Right lobe of liver (tissue), 6 donors: ENCODE measurements at regions not wholly inside any gene's neighbourhood (a gene's known extent, or its start where the extent isn't known, plus 50 kb on each side); places are given as distances from the start of the nearest gene placed in this dataset.
A peak's percentile ranks its signal among the peaks of the same experiment; 100 is the strongest.

Source experiments
- ATAC-seq, 4 donors: fragments of 200-7000 bp; cut with Tn5 transposase; one replicate each; pipeline ENCODE4 v1.9.1; 2020; ENCODE audit warnings: mild to moderate bottlenecking in 4 of 4, moderate library complexity in 4 of 4
- DNase-seq, 3 donors: peaks; one replicate each; pipeline ENCODE4 v3.0.0-alpha.2; 2020
- H3K27ac ChIP-seq, 3 donors: fragments of 200-600 bp; one replicate each; pipeline ENCODE4 v1.8.0; 2022
- H3K27me3 ChIP-seq, 2 donors: fragments of 200-600 bp; one replicate each; pipeline ENCODE4 v1.8.0; 2022
- H3K36me3 ChIP-seq, 4 donors: fragments of 200-600 bp; sonication (generic) in 1 of 4; one replicate each; pipeline versions ENCODE4 v1.5.1 to v1.8.0; 2017 to 2022; ENCODE audit warnings: control low read depth in 1 of 4
- H3K4me1 ChIP-seq, 4 donors: fragments of 200-600 bp; sonication (generic) in 1 of 4; one replicate each; pipeline versions ENCODE4 v1.5.1 to v1.8.0; 2017 to 2022; ENCODE audit warnings: control low read depth in 1 of 4
- H3K4me3 ChIP-seq, 3 donors: fragments of 200-600 bp; one replicate each; pipeline ENCODE4 v1.8.0; 2022
- H3K9me3 ChIP-seq, 4 donors: fragments of 200-600 bp; sonication (generic) in 1 of 4; one replicate each; pipeline versions ENCODE4 v1.5.1 to v1.8.0; 2017 to 2022; ENCODE audit warnings: control low read depth in 1 of 4
- CTCF ChIP-seq, 4 donors: fragments of 200-600 bp in 3 of 4; fragments of 450-650 bp in 1 of 4; IDR thresholded peaks; one replicate each; pipeline versions ENCODE4 v1.5.1 to v1.8.0; 2016 to 2022; ENCODE audit warnings: antibody characterized with exemption in 4 of 4, mild to moderate bottlenecking in 2 of 4
- POLR2A ChIP-seq: fragments of 450-650 bp; IDR thresholded peaks from one replicate; pipeline ENCODE4 v1.6.1; 2017; ENCODE audit warnings: antibody characterized with exemption, mild to moderate bottlenecking
- WGBS: methylation state at CpG from one replicate; pipeline ENCODE4 v1.1.6; 2018; ENCODE audit warnings: low coverage, low lambda C conversion rate; ENCODE audit not compliant: insufficient coverage; ENCODE audit errors: missing lambda C conversion rate; 5-methylcytosine and 5-hydroxymethylcytosine counted together
- intact Hi-C, 2 donors: fragments of 100-400 bp; cut with DNase I; formaldehyde crosslinking; loops; one replicate each; pipeline versions ENCODE4 v1.11.2 to v1.14.1; 2022
- donor health status: DM: no; HTN: yes; CAD: no.
- donor health status: DM: no; HTN: no; CAD: no.
- donor health status: DM: no; HTN: no; CAD: no.
- donor health status: DM: no; HTN: yes; CAD: no.
- donor health status: DM: no; HTN: yes; CAD: no.

- intact Hi-C loops = no loop called here
- Histone ChIP-seq H3K4me3 (no peak overlapping the region), H3K4me1 (peaks cover 0 to 10% (median 0%) of the 10 kb centered on the region in 4 donors), H3K36me3 (no peaks in the 10 kb centered on the region), H3K27me3 (no peaks in the 10 kb centered on the region), H3K27ac (no peak overlapping the region), H3K9me3 (no peaks in the 10 kb centered on the region)
- 56% methylated on average over 1 of the region's 1 CpG for WGBS
- DNase-seq (no peak), ATAC-seq (no peak)
- TF ChIP-seq CTCF (IDR thresholded peaks at IDR 0.05) (no peak), POLR2A (no peak)
These were observed 343.9 kb upstream of the ACVR2A start for GRCh38 chr2:147500819-147501395.

- H3K4me3 ChIP-seq = no peak overlapping the region
- intact Hi-C loops = no loop called here
- H3K27me3 ChIP-seq = no peaks in the 10 kb centered on the region
- DNase-seq (no peak), ATAC-seq (peak in 3 of 4 donors; percentile 20 to 42 (median 26))
- peaks cover 0 to 10% (median 0%) of the 10 kb centered on the region in 4 donors for H3K4me1 ChIP-seq
- no peak overlapping the region for H3K27ac ChIP-seq
- no peaks in the 10 kb centered on the region for H3K9me3 ChIP-seq
- WGBS = 27% methylated on average over 3 of the region's 3 CpGs
- H3K36me3 ChIP-seq = no peaks in the 10 kb centered on the region
- TF ChIP-seq CTCF (IDR thresholded peaks at IDR 0.05) (no peak), POLR2A (no peak)
These were observed 344.6 kb upstream of the ACVR2A start for GRCh38 chr2:147500229-147500628.

GRCh38 chr2:147499785-147500184 lies 345.0 kb upstream of the ACVR2A start:
- Histone ChIP-seq H3K4me1 (peaks cover 0 to 10% (median 0%) of the 10 kb centered on the region in 4 donors), H3K4me3 (no peak overlapping the region), H3K36me3 (no peaks in the 10 kb centered on the region), H3K27ac (no peak overlapping the region), H3K9me3 (no peaks in the 10 kb centered on the region), H3K27me3 (no peaks in the 10 kb centered on the region)
- DNase-seq (no peak), ATAC-seq (peak; percentile 63 to 95 (median 78))
- TF ChIP-seq POLR2A (no peak), CTCF (IDR thresholded peaks at IDR 0.05) (no peak)
- intact Hi-C loops = no loop called here
- 24% methylated on average over 2 of the region's 2 CpGs for WGBS

- H3K9me3 ChIP-seq = no peaks in the 10 kb centered on the region
- no peak overlapping the region for H3K4me3 ChIP-seq
- H3K27me3 ChIP-seq = no peaks in the 10 kb centered on the region
- peaks cover 0 to 10% (median 0%) of the 10 kb centered on the region in 4 donors for H3K4me1 ChIP-seq
- 79% methylated on average over 5 of the region's 5 CpGs for WGBS
- no peak overlapping the region for H3K27ac ChIP-seq
- H3K36me3 ChIP-seq = no peaks in the 10 kb centered on the region
- TF ChIP-seq CTCF (IDR thresholded peaks at IDR 0.05) (no peak), POLR2A (no peak)
- DNase-seq (no peak), ATAC-seq (no peak)
- intact Hi-C loops = no loop called here
These were observed 349.1 kb upstream of the ACVR2A start for GRCh38 chr2:147495734-147496133.

GRCh38 chr2:147492471-147492870 lies 352.4 kb upstream of the ACVR2A start:
- ATAC-seq (no peak), DNase-seq (no peak)
- intact Hi-C loops = no loop called here
- Histone ChIP-seq H3K27ac (no peak overlapping the region), H3K36me3 (no peaks in the 10 kb centered on the region), H3K27me3 (no peaks in the 10 kb centered on the region), H3K4me3 (no peak overlapping the region), H3K4me1 (no peaks in the 10 kb centered on the region), H3K9me3 (no peaks in the 10 kb centered on the region)
- WGBS = 56% methylated on average over 2 of the region's 2 CpGs
- no peak for TF ChIP-seq CTCF (IDR thresholded peaks at IDR 0.05)
- no peak for TF ChIP-seq POLR2A
